Loucy (cell line): ENCODE measurements at regions not wholly inside any gene's neighbourhood (a gene's known extent, or its start where the extent isn't known, plus 50 kb on each side); places are given as distances from the start of the nearest gene placed in this dataset.

Experiments
- H2AFZ ChIP-seq: fragments of 200-600 bp; sonication (generic); 2 replicates; pipeline ENCODE4 v1.6.0; 2016; ENCODE audit warnings: antibody characterized with exemption, mild to moderate bottlenecking, low read length, moderate library complexity
- H3F3A ChIP-seq: fragments of 200-600 bp; 2 replicates; pipeline ENCODE4 v1.6.0; 2016; ENCODE audit warnings: antibody characterized with exemption, low read depth, mild to moderate bottlenecking
- H3K27me3 ChIP-seq: fragments of 200-600 bp; sonication (generic); 2 replicates; pipeline ENCODE4 v1.6.1; 2014; ENCODE audit warnings: low read length, mild to moderate bottlenecking; ENCODE audit not compliant: insufficient read depth, poor library complexity, severe bottlenecking
- H3K36me3 ChIP-seq: fragments of 200-600 bp; sonication (generic); 2 replicates; pipeline ENCODE4 v1.6.1; 2016; ENCODE audit warnings: low read length; ENCODE audit not compliant: insufficient read depth
- H3K4me1 ChIP-seq: fragments of 200-600 bp; sonication (generic); 2 replicates; pipeline ENCODE4 v1.5.1; 2014; ENCODE audit warnings: low read length, mild to moderate bottlenecking; ENCODE audit not compliant: insufficient read depth, poor library complexity, severe bottlenecking
- H3K4me2 ChIP-seq: fragments of 200-600 bp; sonication (generic); 2 replicates; pipeline ENCODE4 v1.6.0; 2014; ENCODE audit warnings: antibody characterized with exemption, low read length, low read depth, mild to moderate bottlenecking; ENCODE audit not compliant: poor library complexity, severe bottlenecking
- H3K4me3 ChIP-seq: fragments of 200-600 bp; sonication (generic); 2 replicates; pipeline ENCODE4 v1.5.1; 2014; ENCODE audit warnings: low read length, mild to moderate bottlenecking, mixed read lengths; ENCODE audit not compliant: poor library complexity, severe bottlenecking
- H3K79me2 ChIP-seq: fragments of 200-600 bp; sonication (generic); 2 replicates; pipeline ENCODE4 v1.6.1; 2014; ENCODE audit warnings: low read length; ENCODE audit not compliant: insufficient read depth
- H3K9ac ChIP-seq: fragments of 200-600 bp; sonication (generic); 2 replicates; pipeline ENCODE4 v1.6.0; 2014; ENCODE audit warnings: mild to moderate bottlenecking, low read depth, low read length, moderate library complexity; ENCODE audit not compliant: poor library complexity, severe bottlenecking
- H3K9me2 ChIP-seq: fragments of 200-600 bp; sonication (generic); replicated peaks from 2 replicates; pipeline ENCODE4 v1.6.1; 2016; ENCODE audit warnings: low read depth, low read length, mixed read lengths
- H3K9me3 ChIP-seq: fragments of 200-600 bp; sonication (generic); 2 replicates; pipeline ENCODE4 v1.6.1; 2014; ENCODE audit warnings: mild to moderate bottlenecking, antibody characterized with exemption, low read length, low read depth; ENCODE audit not compliant: insufficient read depth
- H4K20me1 ChIP-seq: fragments of 200-600 bp; sonication (generic); 2 replicates; pipeline ENCODE4 v1.6.0; 2014; ENCODE audit warnings: antibody characterized with exemption, low read length, mild to moderate bottlenecking; ENCODE audit not compliant: insufficient read depth, poor library complexity, severe bottlenecking
- CTCF ChIP-seq: fragments of 200-600 bp; sonication (generic); conservative IDR thresholded peaks from 2 replicates; pipeline ENCODE4 v1.5.1; 2014; ENCODE audit warnings: mild to moderate bottlenecking, antibody characterized with exemption, low read length
- EZH2phosphoT487 ChIP-seq: fragments of 200-600 bp; IDR thresholded peaks from 2 replicates; pipeline ENCODE4 v1.6.1; 2018; ENCODE audit warnings: antibody characterized with exemption, mild to moderate bottlenecking, moderate library complexity, borderline replicate concordance

- H3K9ac ChIP-seq: no peak overlapping the region
- H3F3A ChIP-seq: no peaks in the 10 kb centered on the region
- no peaks in the 10 kb centered on the region for H4K20me1 ChIP-seq
- no peaks in the 10 kb centered on the region for H3K27me3 ChIP-seq
- no peaks in the 10 kb centered on the region for H3K79me2 ChIP-seq
- no peak overlapping the region for H3K4me2 ChIP-seq
- no peak overlapping the region for H2AFZ ChIP-seq
- H3K9me3 ChIP-seq: no peaks in the 10 kb centered on the region; the same call in 1 of the 2 replicates
- TF ChIP-seq EZH2phosphoT487 (no peak), CTCF (no peak)
- H3K36me3 ChIP-seq: no peaks in the 10 kb centered on the region
- no peaks in the 10 kb centered on the region for H3K4me1 ChIP-seq
- H3K9me2 ChIP-seq: no peaks in the 10 kb centered on the region
- H3K4me3 ChIP-seq: no peak overlapping the region
Measured at GRCh38 chr14:101332281-101332680, 229.0 kb upstream of the DIO3 start.

GRCh38 chr14:101333335-101334280, 227.7 kb upstream of the DIO3 start:
- TF ChIP-seq CTCF: no peak
- no peaks in the 10 kb centered on the region for H3K36me3 ChIP-seq
- H3K9me3 ChIP-seq: no peaks in the 10 kb centered on the region; the same call in 1 of the 2 replicates
- H2AFZ ChIP-seq: no peak overlapping the region
- H3K4me2 ChIP-seq: no peak overlapping the region
- no peaks in the 10 kb centered on the region for H3K9me2 ChIP-seq
- no peaks in the 10 kb centered on the region for H4K20me1 ChIP-seq
- no peaks in the 10 kb centered on the region for H3K27me3 ChIP-seq
- no peaks in the 10 kb centered on the region for H3K4me1 ChIP-seq
- no peaks in the 10 kb centered on the region for H3F3A ChIP-seq
- H3K9ac ChIP-seq: no peak overlapping the region
- no peak overlapping the region for H3K4me3 ChIP-seq
- no peaks in the 10 kb centered on the region for H3K79me2 ChIP-seq

GRCh38 chr14:101334656-101335055, 226.6 kb upstream of the DIO3 start:
- no peak overlapping the region for H3K9ac ChIP-seq
- no peak overlapping the region for H3K4me2 ChIP-seq
- TF ChIP-seq CTCF (no peak), EZH2phosphoT487 (no peak)
- no peaks in the 10 kb centered on the region for H3F3A ChIP-seq
- H4K20me1 ChIP-seq: no peaks in the 10 kb centered on the region
- H3K9me3 ChIP-seq: no peaks in the 10 kb centered on the region; the same call in 1 of the 2 replicates
- no peaks in the 10 kb centered on the region for H3K36me3 ChIP-seq
- H3K27me3 ChIP-seq: no peaks in the 10 kb centered on the region
- H3K9me2 ChIP-seq: no peaks in the 10 kb centered on the region
- no peak overlapping the region for H2AFZ ChIP-seq
- no peaks in the 10 kb centered on the region for H3K4me1 ChIP-seq
- H3K79me2 ChIP-seq: no peaks in the 10 kb centered on the region
- H3K4me3 ChIP-seq: no peak overlapping the region
